ENCODE measurements at regions not wholly inside any gene's neighbourhood (a gene's known extent, or its start where the extent isn't known, plus 50 kb on each side); places are given as distances from the start of the nearest gene placed in this dataset.

- Mint-ChIP-seq H3K9me3 (ENCODE audit: low read depth) (no peaks in the 10 kb centered on the region), H3K27ac (no peak overlapping the region), H3K36me3 (no peaks in the 10 kb centered on the region), H3K27me3 (peaks cover 10% of the 10 kb centered on the region), H3K4me1 (ENCODE audit: low read depth) (no peaks in the 10 kb centered on the region), H3K4me3 (no peak overlapping the region)
Observed at GRCh38 chr5:166977911-166978422, 1313.5 kb upstream of the WWC1 start.

DNA sequence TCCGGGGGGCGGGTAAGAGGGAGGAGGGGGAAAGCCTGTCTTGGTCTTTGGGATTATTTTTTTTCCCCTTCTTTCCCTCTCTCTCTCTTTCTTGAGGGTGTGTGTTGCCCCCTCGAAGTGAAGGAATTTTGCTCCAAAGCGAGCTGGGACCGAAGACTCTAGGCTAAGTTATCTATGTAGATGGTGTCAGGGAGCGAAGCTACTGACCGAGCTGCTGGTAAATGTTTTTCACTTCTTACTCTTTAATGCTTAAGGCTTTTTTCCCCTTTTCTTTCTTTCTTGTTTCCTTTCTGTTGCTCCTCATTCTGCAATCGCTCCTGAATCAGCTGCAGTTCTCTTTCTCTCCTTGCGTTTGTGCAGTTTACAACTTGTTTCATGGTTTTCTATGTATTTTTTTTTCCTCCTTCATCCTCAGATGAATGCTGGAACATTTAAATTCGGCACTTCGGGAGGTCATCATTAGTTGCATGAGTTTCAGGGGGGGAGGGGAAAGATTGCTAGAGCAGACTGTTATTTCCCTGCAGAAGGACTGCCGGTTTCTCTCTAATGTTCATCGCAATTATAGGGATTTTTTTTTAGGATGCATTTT, 1312.0 kb upstream of the WWC1 start:
- Mint-ChIP-seq H3K4me3 (no peak overlapping the region), H3K4me1 (ENCODE audit: low read depth) (no peaks in the 10 kb centered on the region)

DNA sequence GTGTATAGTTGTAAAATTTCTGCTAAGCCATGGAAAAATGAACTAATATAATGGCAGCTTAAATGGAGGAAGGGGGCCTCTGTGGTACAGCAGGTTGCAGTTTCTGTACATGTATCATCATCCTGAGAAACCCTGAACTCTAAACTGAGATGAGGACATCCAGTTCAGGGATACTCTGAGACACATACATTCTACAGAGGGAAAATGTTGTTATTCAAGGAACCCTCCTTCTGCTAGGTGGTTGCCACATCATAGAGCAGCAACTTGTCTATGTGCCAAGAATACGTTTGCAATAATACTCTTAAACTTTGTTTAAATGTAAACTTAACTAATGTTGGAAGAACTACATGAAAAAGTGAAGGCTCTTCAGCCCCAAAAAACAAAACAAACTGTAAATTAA, 1310.8 kb upstream of the WWC1 start:
- Mint-ChIP-seq H3K4me3 (no peak overlapping the region), H3K27ac (no peak overlapping the region), H3K4me1 (ENCODE audit: low read depth) (no peaks in the 10 kb centered on the region), H3K36me3 (no peaks in the 10 kb centered on the region), H3K9me3 (ENCODE audit: low read depth) (no peaks in the 10 kb centered on the region), H3K27me3 (peaks cover 10% of the 10 kb centered on the region)

More for the DNA sequence above, 1312.0 kb upstream of the WWC1 start:
- no peaks in the 10 kb centered on the region for H3K36me3 Mint-ChIP-seq
- no peak overlapping the region for H3K27ac Mint-ChIP-seq
- H3K9me3 Mint-ChIP-seq (ENCODE audit: low read depth): no peaks in the 10 kb centered on the region
- peaks cover 10% of the 10 kb centered on the region for H3K27me3 Mint-ChIP-seq

- Mint-ChIP-seq H3K9me3 (ENCODE audit: low read depth) (no peaks in the 10 kb centered on the region), H3K4me1 (ENCODE audit: low read depth) (no peaks in the 10 kb centered on the region), H3K27me3 (peaks cover 10% of the 10 kb centered on the region), H3K36me3 (no peaks in the 10 kb centered on the region), H3K4me3 (no peak overlapping the region), H3K27ac (no peak overlapping the region)
Observed at GRCh38 chr5:166982226-166982625, 1309.2 kb upstream of the WWC1 start.

- H3K9me3 Mint-ChIP-seq (ENCODE audit: low read depth): no peaks in the 10 kb centered on the region
- H3K4me1 Mint-ChIP-seq (ENCODE audit: low read depth): no peaks in the 10 kb centered on the region
- H3K27me3 Mint-ChIP-seq: no peaks in the 10 kb centered on the region
- no peak overlapping the region for H3K27ac Mint-ChIP-seq
- no peaks in the 10 kb centered on the region for H3K36me3 Mint-ChIP-seq
- H3K4me3 Mint-ChIP-seq: no peak overlapping the region
Observed at GRCh38 chr5:166991601-166992000, 1299.8 kb upstream of the WWC1 start.

GRCh38 chr5:166992108-166992507, 1299.3 kb upstream of the WWC1 start:
- H3K4me3 Mint-ChIP-seq: no peak overlapping the region
- H3K4me1 Mint-ChIP-seq (ENCODE audit: low read depth): no peaks in the 10 kb centered on the region
- no peaks in the 10 kb centered on the region for H3K9me3 Mint-ChIP-seq (ENCODE audit: low read depth)
- no peaks in the 10 kb centered on the region for H3K36me3 Mint-ChIP-seq
- no peak overlapping the region for H3K27ac Mint-ChIP-seq
- no peaks in the 10 kb centered on the region for H3K27me3 Mint-ChIP-seq

DNA sequence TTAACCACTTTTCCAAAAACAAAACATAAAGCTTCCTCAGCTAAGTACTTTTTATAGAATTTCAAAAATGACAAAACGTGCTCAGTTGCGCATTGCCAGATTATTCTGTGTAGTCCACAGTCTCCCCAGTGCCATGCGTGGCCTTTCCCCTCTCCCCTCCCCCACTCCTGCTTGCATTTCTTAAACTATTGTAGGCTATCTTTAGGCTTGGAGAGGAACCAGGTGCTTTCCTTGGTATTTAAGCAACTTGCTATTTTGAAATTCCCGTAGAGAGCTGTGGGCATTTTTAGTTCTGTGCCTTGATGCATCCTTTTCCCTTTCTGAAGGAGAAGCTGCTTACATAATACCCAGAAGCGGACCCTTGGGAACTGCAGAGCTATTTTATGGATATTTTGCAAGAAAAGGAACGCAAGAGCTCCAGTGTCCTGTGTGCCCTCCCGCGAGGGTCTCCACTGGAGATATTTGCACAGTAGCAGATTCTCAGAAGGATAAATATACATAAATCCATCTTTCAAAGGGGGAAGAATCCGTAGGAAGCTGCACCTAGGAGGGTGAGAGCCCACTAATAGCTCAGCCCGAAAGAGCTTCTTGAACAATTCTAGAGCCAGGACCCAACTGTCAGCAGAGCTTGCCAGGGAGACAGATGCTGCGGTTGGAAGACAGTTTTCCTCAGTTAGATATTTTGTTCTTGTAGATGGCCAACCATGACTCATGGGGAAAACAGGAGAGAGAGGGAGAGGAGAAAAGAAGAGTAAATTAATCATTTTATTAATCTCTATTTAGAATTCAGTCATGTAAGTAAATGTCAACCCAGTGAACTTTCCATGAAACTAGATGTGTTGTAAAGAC, 1298.3 kb upstream of the WWC1 start:
- Mint-ChIP-seq H3K36me3 (no peaks in the 10 kb centered on the region), H3K27ac (no peak overlapping the region), H3K9me3 (ENCODE audit: low read depth) (no peaks in the 10 kb centered on the region), H3K4me3 (no peak overlapping the region), H3K27me3 (no peaks in the 10 kb centered on the region), H3K4me1 (ENCODE audit: low read depth) (no peaks in the 10 kb centered on the region)

GRCh38 chr5:166994226-166994625, 1297.2 kb upstream of the WWC1 start:
- Mint-ChIP-seq H3K36me3 (no peaks in the 10 kb centered on the region), H3K27ac (no peak overlapping the region), H3K4me1 (ENCODE audit: low read depth) (no peaks in the 10 kb centered on the region), H3K9me3 (ENCODE audit: low read depth) (no peaks in the 10 kb centered on the region), H3K27me3 (no peaks in the 10 kb centered on the region), H3K4me3 (no peak overlapping the region)

DNA sequence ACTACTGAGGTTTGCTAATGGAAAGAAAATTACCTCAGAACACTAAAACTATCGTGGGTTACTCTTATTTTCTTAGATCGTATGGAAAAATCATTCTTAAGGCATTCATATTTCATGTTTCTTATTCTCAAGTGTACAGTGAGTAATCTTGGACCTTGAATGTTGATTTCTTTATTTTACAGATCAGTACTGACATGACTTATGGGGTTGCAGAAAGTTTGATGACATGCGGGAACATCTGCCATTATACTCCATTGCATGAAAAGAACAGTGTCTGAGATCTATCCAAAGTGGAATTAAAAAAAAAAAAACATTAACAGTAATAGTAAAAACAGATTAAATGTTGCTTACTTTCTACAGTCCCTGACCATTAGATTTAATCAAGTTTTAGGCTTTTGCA, 1290.2 kb upstream of the WWC1 start:
- Mint-ChIP-seq H3K4me1 (ENCODE audit: low read depth) (no peaks in the 10 kb centered on the region), H3K27me3 (no peaks in the 10 kb centered on the region), H3K4me3 (no peak overlapping the region), H3K36me3 (no peaks in the 10 kb centered on the region), H3K27ac (no peak overlapping the region), H3K9me3 (ENCODE audit: low read depth) (no peaks in the 10 kb centered on the region)

DNA sequence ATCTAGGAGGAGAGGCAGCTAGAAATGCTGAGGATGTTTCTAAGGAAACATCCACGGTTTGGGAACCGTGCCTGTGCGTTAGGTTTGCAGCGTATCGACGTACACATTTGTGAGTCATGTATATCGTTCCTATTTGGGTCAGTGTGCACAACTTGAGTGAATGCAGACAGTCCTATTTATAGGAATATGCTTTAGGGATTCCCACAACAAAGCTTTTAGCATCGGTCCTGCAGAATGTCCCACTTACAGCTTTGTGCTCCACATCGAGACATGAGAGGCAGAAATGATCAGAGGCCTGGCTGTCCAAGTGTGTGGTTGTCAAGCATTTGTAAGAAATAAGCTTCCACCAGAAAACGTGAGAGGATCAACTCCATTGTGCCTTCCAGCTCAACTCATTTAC, 1282.7 kb upstream of the WWC1 start:
- H3K9me3 Mint-ChIP-seq (ENCODE audit: low read depth): no peaks in the 10 kb centered on the region
- H3K4me3 Mint-ChIP-seq: no peak overlapping the region
- H3K27ac Mint-ChIP-seq: no peak overlapping the region
- no peaks in the 10 kb centered on the region for H3K36me3 Mint-ChIP-seq
- no peaks in the 10 kb centered on the region for H3K4me1 Mint-ChIP-seq (ENCODE audit: low read depth)
- no peaks in the 10 kb centered on the region for H3K27me3 Mint-ChIP-seq

DNA sequence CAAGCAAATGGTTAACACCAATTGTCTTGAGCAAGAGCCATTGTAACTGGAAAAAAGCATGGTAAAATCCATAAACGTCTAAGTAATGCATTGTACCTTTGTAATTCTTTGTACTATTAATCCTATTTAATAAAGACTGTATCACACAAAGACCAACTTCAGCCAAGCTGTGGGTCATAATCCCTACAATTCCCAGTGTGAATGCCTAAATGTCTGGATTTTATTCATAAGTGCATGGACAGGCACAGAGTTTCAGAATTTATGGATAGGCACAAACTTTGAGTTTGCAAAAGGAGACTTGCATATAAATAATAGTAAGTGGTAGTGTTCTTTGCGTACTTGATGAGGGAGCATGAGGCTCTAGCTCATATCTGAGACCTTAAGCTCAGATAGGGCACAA, 1280.2 kb upstream of the WWC1 start:
- peaks cover 12% of the 10 kb centered on the region for H3K9me3 Mint-ChIP-seq (ENCODE audit: low read depth)
- H3K27me3 Mint-ChIP-seq: no peaks in the 10 kb centered on the region
- H3K27ac Mint-ChIP-seq: no peak overlapping the region
- H3K4me1 Mint-ChIP-seq (ENCODE audit: low read depth): no peaks in the 10 kb centered on the region
- no peaks in the 10 kb centered on the region for H3K36me3 Mint-ChIP-seq
- H3K4me3 Mint-ChIP-seq: no peak overlapping the region

DNA sequence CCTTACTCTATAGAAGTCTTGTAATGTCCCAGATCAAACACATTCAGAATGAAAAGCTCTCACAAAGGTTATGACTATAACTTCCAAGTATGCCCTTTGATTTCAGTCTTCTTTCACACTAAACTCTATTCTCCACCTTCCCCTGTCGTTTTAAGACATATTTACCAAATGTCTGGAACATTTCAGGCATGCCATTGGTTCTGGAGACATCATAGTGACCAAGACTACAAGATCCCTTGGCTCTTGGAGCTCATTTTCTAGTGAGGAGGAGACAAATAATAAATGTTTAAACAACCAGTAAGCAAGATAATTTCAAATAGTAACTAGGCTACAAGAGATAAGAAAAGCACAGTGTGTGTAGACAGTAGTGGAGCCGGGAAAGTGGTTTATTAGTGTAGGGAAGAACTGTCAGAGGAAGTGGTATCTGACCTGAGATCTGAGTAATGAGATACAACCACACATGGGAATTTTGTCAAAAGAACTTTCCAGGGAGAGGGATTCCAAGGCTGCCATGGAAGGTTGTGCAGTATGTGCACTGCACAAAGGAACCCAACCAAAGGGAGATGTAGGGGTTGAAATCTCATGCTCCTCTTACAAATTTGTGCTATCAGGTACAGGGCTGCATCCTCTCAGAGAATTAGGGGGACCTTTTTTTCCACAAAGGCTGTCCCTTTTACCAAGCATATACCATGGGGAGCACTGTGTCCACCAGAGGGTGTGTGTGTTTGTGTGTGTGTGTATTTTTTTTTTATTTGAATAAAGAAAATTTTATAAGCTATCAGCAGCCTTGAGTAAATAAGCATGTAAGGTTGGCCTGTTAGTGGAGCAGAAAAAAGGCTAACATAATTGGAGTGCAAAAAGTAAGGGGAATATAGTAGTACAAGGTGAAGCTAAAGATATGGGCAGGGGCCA, 1279.1 kb upstream of the WWC1 start:
- peaks cover 19% of the 10 kb centered on the region for H3K9me3 Mint-ChIP-seq (ENCODE audit: low read depth)
- H3K27me3 Mint-ChIP-seq: no peaks in the 10 kb centered on the region
- no peaks in the 10 kb centered on the region for H3K4me1 Mint-ChIP-seq (ENCODE audit: low read depth)
- no peak overlapping the region for H3K4me3 Mint-ChIP-seq
- no peaks in the 10 kb centered on the region for H3K36me3 Mint-ChIP-seq
- no peak overlapping the region for H3K27ac Mint-ChIP-seq

DNA sequence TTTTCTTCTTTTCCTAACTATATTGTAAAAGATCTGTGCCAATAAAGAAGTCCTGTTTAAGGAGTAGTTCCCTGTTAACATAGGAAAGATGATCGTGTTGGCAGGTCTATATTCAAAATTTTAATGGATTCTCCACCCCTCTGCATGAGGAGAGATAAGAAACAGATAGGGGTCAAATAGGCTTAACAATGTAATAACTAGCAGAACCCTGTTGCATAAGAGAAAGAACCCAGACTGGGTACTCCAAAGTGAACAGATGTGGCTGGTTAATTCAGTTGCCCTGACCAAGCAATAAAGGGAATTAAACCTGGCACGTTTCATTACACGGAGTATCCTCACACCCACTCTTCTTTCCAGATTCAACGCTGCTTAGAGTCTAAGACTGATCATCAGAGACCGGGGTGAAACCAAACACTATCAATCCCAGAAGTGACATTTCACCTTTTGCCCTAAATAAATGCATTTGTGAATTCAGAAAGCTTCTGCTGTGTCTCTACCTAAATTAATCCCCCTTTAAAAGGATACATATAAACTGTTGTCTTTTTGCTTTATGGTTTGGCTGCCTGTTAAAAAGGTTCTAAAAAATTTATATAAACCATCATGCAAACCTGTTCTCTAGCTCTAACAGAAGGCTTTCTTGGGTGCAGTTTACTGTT, 1276.9 kb upstream of the WWC1 start:
- H3K27me3 Mint-ChIP-seq: no peaks in the 10 kb centered on the region
- H3K36me3 Mint-ChIP-seq: no peaks in the 10 kb centered on the region
- no peak overlapping the region for H3K4me3 Mint-ChIP-seq
- H3K27ac Mint-ChIP-seq: no peak overlapping the region
- no peaks in the 10 kb centered on the region for H3K4me1 Mint-ChIP-seq (ENCODE audit: low read depth)
- H3K9me3 Mint-ChIP-seq (ENCODE audit: low read depth): peaks cover 22% of the 10 kb centered on the region

DNA sequence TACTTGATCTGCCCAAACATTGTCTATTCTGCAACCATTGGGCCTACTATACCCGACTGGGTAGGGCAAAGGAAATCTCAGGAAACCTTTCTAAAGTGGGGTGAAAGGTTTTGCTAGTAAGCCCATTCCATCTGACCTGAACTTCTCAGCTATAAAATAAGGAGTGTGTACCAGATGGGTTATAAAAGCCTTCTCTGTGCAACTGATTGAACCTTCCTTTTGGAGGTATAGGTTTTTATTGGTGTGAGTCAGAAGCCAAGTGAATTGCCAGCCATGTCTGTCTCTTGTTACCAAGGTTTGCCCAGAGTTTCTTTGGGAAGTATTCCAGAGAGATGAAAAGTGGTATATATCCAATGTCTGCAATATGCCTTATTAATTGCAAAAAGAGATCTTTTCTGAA, 1271.0 kb upstream of the WWC1 start:
- H3K36me3 Mint-ChIP-seq: no peaks in the 10 kb centered on the region
- peaks cover 14% of the 10 kb centered on the region for H3K9me3 Mint-ChIP-seq (ENCODE audit: low read depth)
- H3K4me3 Mint-ChIP-seq: no peak overlapping the region
- H3K27ac Mint-ChIP-seq: no peak overlapping the region
- no peaks in the 10 kb centered on the region for H3K27me3 Mint-ChIP-seq
- no peaks in the 10 kb centered on the region for H3K4me1 Mint-ChIP-seq (ENCODE audit: low read depth)
